ENCODE measurements at regions not wholly inside any gene's neighbourhood (a gene's known extent, or its start where the extent isn't known, plus 50 kb on each side); places are given as distances from the start of the nearest gene placed in this dataset.

DNA sequence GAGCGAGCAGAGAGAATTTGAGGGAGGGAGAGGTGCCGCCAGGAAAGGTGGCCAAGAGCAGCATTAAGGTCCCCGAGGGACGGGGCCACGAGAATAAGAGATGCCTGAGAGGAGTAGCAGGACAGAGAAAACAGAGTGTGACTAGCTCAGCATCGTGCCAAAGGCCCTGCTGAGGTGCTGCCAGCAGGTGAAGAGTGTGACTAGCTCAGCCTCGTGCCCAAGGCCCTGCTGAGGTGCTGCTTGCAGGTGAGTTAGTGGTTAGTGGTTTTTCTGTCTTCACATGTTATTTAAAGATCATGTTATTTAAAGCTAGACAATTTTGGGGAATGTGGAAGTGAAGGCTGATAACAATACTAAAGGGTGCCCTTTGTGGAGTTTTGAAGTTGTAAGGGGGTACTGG, 464.5 kb upstream of the FAT1 start:
- H3K27me3 ChIP-seq (replicated peaks; ENCODE audit: insufficient read depth, low read depth, low read length, poor library complexity), result peaks cover 60% of the 10 kb centered on the region
- no peak for DNase-seq (ENCODE audit: low spot score)
- TF ChIP-seq EZH2 (IDR thresholded peaks at IDR 0.05; ENCODE audit: borderline replicate concordance, low read depth, low read length, poor library complexity, severe bottlenecking), result no peak
- TF ChIP-seq, protein P1, sequence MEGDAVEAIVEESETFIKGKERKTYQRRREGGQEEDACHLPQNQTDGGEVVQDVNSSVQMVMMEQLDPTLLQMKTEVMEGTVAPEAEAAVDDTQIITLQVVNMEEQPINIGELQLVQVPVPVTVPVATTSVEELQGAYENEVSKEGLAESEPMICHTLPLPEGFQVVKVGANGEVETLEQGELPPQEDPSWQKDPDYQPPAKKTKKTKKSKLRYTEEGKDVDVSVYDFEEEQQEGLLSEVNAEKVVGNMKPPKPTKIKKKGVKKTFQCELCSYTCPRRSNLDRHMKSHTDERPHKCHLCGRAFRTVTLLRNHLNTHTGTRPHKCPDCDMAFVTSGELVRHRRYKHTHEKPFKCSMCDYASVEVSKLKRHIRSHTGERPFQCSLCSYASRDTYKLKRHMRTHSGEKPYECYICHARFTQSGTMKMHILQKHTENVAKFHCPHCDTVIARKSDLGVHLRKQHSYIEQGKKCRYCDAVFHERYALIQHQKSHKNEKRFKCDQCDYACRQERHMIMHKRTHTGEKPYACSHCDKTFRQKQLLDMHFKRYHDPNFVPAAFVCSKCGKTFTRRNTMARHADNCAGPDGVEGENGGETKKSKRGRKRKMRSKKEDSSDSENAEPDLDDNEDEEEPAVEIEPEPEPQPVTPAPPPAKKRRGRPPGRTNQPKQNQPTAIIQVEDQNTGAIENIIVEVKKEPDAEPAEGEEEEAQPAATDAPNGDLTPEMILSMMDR (conservative IDR thresholded peaks at IDR 0.05; ENCODE audit: low read depth, low read length), result no peak
- H3K4me3 ChIP-seq (ENCODE audit: low read depth, low read length, poor library complexity, severe bottlenecking), result no peak overlapping the region
- H3K36me3 ChIP-seq (ENCODE audit: insufficient read depth, low read length, poor library complexity, severe bottlenecking), result no peaks in the 10 kb centered on the region
- no TSS peak for BruUV-seq (replicated peaks)
- H3K4me1 ChIP-seq (ENCODE audit: insufficient read depth, low read length, poor library complexity, severe bottlenecking), result no peaks in the 10 kb centered on the region
- H3K9me3 ChIP-seq (ENCODE audit: low read depth, low read length, poor library complexity, severe bottlenecking), result no peaks in the 10 kb centered on the region
- ChIA-PET POLR2A (ENCODE audit: low non-redundant PET) (no interaction called here), CTCF (no interaction called here)
- H3K27ac ChIP-seq (ENCODE audit: low read depth, low read length, poor library complexity, severe bottlenecking), result no peak overlapping the region
- intact Hi-C loops (cut with micrococcal nuclease; ENCODE audit: unreplicated experiment), result loop anchor here (10.0 kb wide), 1 partner anchor 463 kb away; the partner anchor contains the start of gene FAT1

DNA sequence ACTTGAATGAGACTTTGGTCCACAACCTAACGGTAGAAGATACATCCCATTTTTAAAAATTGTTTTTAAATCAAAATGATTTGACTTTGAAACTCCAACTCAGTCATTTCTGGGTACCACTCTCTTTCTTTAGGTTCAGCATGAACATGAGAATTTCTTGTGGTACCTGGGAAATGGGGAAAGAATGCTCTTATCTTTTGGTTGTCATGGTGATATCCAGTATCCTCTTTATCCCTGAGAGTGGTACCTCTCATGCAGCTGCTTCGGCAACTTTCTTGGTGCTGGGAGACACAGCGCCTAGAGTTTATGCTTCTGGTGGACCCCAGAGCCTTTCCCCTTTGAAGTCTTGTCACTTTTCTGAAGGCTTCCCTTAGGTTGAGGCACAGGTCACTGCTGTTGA, 465.1 kb upstream of the FAT1 start:
- ChIA-PET POLR2A (ENCODE audit: low non-redundant PET) (no interaction called here), CTCF (no interaction called here)
- no peaks in the 10 kb centered on the region for H3K36me3 ChIP-seq (ENCODE audit: insufficient read depth, low read length, poor library complexity, severe bottlenecking)
- no peak overlapping the region for H3K4me3 ChIP-seq (ENCODE audit: low read depth, low read length, poor library complexity, severe bottlenecking)
- no peaks in the 10 kb centered on the region for H3K4me1 ChIP-seq (ENCODE audit: insufficient read depth, low read length, poor library complexity, severe bottlenecking)
- intact Hi-C loops (cut with micrococcal nuclease; ENCODE audit: unreplicated experiment), result loop anchor here (10.0 kb wide), 1 partner anchor 464 kb away; the partner anchor contains the start of gene FAT1
- no TSS peak for BruUV-seq (replicated peaks)
- DNase-seq (ENCODE audit: low spot score), result no peak
- H3K27ac ChIP-seq (ENCODE audit: low read depth, low read length, poor library complexity, severe bottlenecking), result no peak overlapping the region
- H3K27me3 ChIP-seq (replicated peaks; ENCODE audit: insufficient read depth, low read depth, low read length, poor library complexity), result peaks cover 53% of the 10 kb centered on the region
- no peak for TF ChIP-seq EZH2 (IDR thresholded peaks at IDR 0.05; ENCODE audit: borderline replicate concordance, low read depth, low read length, poor library complexity, severe bottlenecking)
- TF ChIP-seq, protein P1 (conservative IDR thresholded peaks at IDR 0.05; ENCODE audit: low read depth, low read length), result no peak
- no peaks in the 10 kb centered on the region for H3K9me3 ChIP-seq (ENCODE audit: low read depth, low read length, poor library complexity, severe bottlenecking)

DNA sequence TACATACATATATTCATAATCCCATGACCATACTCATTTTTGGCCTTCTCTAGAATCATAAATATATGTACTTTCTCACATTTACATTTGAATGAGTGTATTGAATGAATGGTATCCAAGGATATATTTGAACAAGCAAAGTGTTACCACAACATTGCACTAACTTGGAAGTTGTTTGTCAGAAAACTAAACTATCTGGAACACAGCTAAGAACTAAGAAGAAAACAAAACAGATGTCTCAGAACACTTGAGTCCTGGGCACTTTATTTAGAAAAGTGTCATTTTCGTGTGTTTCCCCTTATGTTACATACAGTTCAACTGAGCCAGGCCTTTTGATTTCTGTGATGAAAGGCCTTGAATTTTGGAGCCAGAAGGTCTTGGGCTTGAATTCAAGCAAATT, 466.7 kb upstream of the FAT1 start:
- no TSS peak for BruUV-seq (replicated peaks)
- intact Hi-C loops (cut with micrococcal nuclease; ENCODE audit: unreplicated experiment), result no loop called here
- no peak for DNase-seq (ENCODE audit: low spot score)
- TF ChIP-seq, protein P1 (conservative IDR thresholded peaks at IDR 0.05; ENCODE audit: low read depth, low read length), result no peak
- TF ChIP-seq EZH2 (IDR thresholded peaks at IDR 0.05; ENCODE audit: borderline replicate concordance, low read depth, low read length, poor library complexity, severe bottlenecking), result no peak
- Histone ChIP-seq H3K36me3 (ENCODE audit: insufficient read depth, low read length, poor library complexity, severe bottlenecking) (no peaks in the 10 kb centered on the region), H3K4me1 (ENCODE audit: insufficient read depth, low read length, poor library complexity, severe bottlenecking) (no peaks in the 10 kb centered on the region), H3K27ac (ENCODE audit: low read depth, low read length, poor library complexity, severe bottlenecking) (no peak overlapping the region), H3K4me3 (ENCODE audit: low read depth, low read length, poor library complexity, severe bottlenecking) (no peak overlapping the region), H3K27me3 (replicated peaks; ENCODE audit: insufficient read depth, low read depth, low read length, poor library complexity) (peaks cover 44% of the 10 kb centered on the region), H3K9me3 (ENCODE audit: low read depth, low read length, poor library complexity, severe bottlenecking) (no peaks in the 10 kb centered on the region)
- POLR2A ChIA-PET (ENCODE audit: low non-redundant PET), result no interaction called here
- CTCF ChIA-PET, result no interaction called here

Measured in A673 (cell line).